HT-29 (cell line): ENCODE measurements at regions not wholly inside any gene's neighbourhood (a gene's known extent, or its start where the extent isn't known, plus 50 kb on each side); places are given as distances from the start of the nearest gene placed in this dataset.

Experiments
- DNase-seq: peaks from one replicate; pipeline ENCODE4 v3.0.0-alpha.2; 2015; ENCODE audit warnings: low spot score

GRCh38 chr3:46091741-46092701 lies 64.7 kb upstream of the XCR1 start:
- no peak for DNase-seq

- no peak for DNase-seq
Measured at GRCh38 chr3:46091046-46091445, 63.8 kb upstream of the XCR1 start.

- no peak for DNase-seq
Measured at GRCh38 chr3:46090161-46090591, 62.9 kb upstream of the XCR1 start.

- DNase-seq: no peak
Measured at GRCh38 chr3:46089237-46090011, 62.1 kb upstream of the XCR1 start.

- DNase-seq: peak; percentile 26
Measured at GRCh38 chr3:46087871-46088270, 60.6 kb upstream of the XCR1 start.

GRCh38 chr3:46086986-46087385 lies 59.7 kb upstream of the XCR1 start:
- no peak for DNase-seq

- DNase-seq: no peak
Measured at GRCh38 chr3:46086083-46086437, 58.8 kb upstream of the XCR1 start.

- DNase-seq: no peak
Measured at GRCh38 chr3:46085421-46086082, 58.3 kb upstream of the XCR1 start.

GRCh38 chr3:46083956-46084355 lies 56.7 kb upstream of the XCR1 start:
- DNase-seq: no peak

- DNase-seq: peak; percentile 8
Measured at GRCh38 chr3:46082849-46083248, 55.6 kb upstream of the XCR1 start.

GRCh38 chr3:46082021-46082420 lies 54.7 kb upstream of the XCR1 start:
- DNase-seq: no peak

- no peak for DNase-seq
Measured at GRCh38 chr3:46080969-46081345, 53.7 kb upstream of the XCR1 start.

- DNase-seq: no peak
Measured at GRCh38 chr3:46080124-46080968, 53.1 kb upstream of the XCR1 start.

GRCh38 chr3:46078712-46079400 lies 51.6 kb upstream of the XCR1 start:
- DNase-seq: peak; percentile 94
